AG10803 (cell line): ENCODE measurements at regions not wholly inside any gene's neighbourhood (a gene's known extent, or its start where the extent isn't known, plus 50 kb on each side); places are given as distances from the start of the nearest gene placed in this dataset.
"Not testable (repeated sequence)": the region's sequence is repeated elsewhere in the genome, so short reads cannot be mapped to it uniquely, and the experiment has no call there.

Experiments
- DNase-seq: peaks from one replicate; pipeline ENCODE4 v3.0.0; 2010; ENCODE audit warnings: low read depth
- H3K4me3 ChIP-seq: 2 replicates; pipeline ENCODE4 v1.5.1; 2011; ENCODE audit warnings: mild to moderate bottlenecking, low read length, control low read depth
- CTCF ChIP-seq: conservative IDR thresholded peaks from 2 replicates; pipeline ENCODE4 v1.5.1; 2011; ENCODE audit warnings: mild to moderate bottlenecking, low read length, control low read depth, inconsistent platforms

GRCh38 chr4:148633720-148634119 lies 191.5 kb upstream of the NR3C2 start:
- TF ChIP-seq CTCF = no peak
- DNase-seq = no peak
- no peak overlapping the region for H3K4me3 ChIP-seq

GRCh38 chr4:148632476-148632875 lies 190.3 kb upstream of the NR3C2 start:
- no peak for TF ChIP-seq CTCF
- DNase-seq = no peak
- no peak overlapping the region for H3K4me3 ChIP-seq

GRCh38 chr4:148630051-148630450 lies 187.8 kb upstream of the NR3C2 start:
- no peak for DNase-seq
- no peak overlapping the region for H3K4me3 ChIP-seq
- no peak for TF ChIP-seq CTCF

- DNase-seq = no peak
- TF ChIP-seq CTCF = no peak
Observed at GRCh38 chr4:148618856-148619255, 176.6 kb upstream of the NR3C2 start.

GRCh38 chr4:148608968-148609367 lies 166.8 kb upstream of the NR3C2 start:
- DNase-seq = no peak
- no peak overlapping the region for H3K4me3 ChIP-seq
- TF ChIP-seq CTCF = no peak

More at GRCh38 chr4:148618856-148619255, 176.6 kb upstream of the NR3C2 start:
- no peak overlapping the region for H3K4me3 ChIP-seq

- not testable (repeated sequence) for H3K4me3 ChIP-seq, DNase-seq
Observed at GRCh38 chr4:148598418-148599207, 156.4 kb upstream of the NR3C2 start.

- DNase-seq = no peak
- H3K4me3 ChIP-seq = no peak overlapping the region
- no peak for TF ChIP-seq CTCF
Observed at GRCh38 chr4:148589182-148589581, 147.0 kb upstream of the NR3C2 start.

GRCh38 chr4:148575577-148575976 lies 133.4 kb upstream of the NR3C2 start:
- no peak for DNase-seq
- no peak for TF ChIP-seq CTCF
- no peak overlapping the region for H3K4me3 ChIP-seq
